GM12878 (cell line): ENCODE measurements at regions not wholly inside any gene's neighbourhood (a gene's known extent, or its start where the extent isn't known, plus 50 kb on each side); places are given as distances from the start of the nearest gene placed in this dataset.

Source experiments
- ATAC-seq: fragments of 200-7000 bp; cut with Tn5 transposase; 3 replicates; pipeline ENCODE4 v1.9.1; 2020; ENCODE audit warnings: mild to moderate bottlenecking, moderate library complexity
- BruUV-seq: library from RNA; stranded (reverse); fragments of 400-500 nt; replicated peaks from 2 replicates; lab custom pipeline; 2021; lab: Mats Ljungman, UMichigan
- CTCF ChIA-PET: fragments of 300-600 bp; sonication (Branson Sonifier 250); formaldehyde crosslinking; extraction: SDS; loops from one replicate; lab custom pipeline; 2021; ENCODE audit warnings: inconsistent platforms; lab: Yijun Ruan, JAX
- POLR2A ChIA-PET: fragments of 350-600 bp; formaldehyde crosslinking; extraction: SDS; loops from one replicate; lab custom pipeline; 2021; ENCODE audit warnings: inconsistent platforms; lab: Charles Lee
- RAD21 ChIA-PET: fragments of 300-600 bp; sonication (Branson Sonifier 250); formaldehyde crosslinking; loops from one replicate; lab custom pipeline; 2023; ENCODE audit warnings: antibody characterized with exemption; ENCODE audit not compliant: unreplicated experiment; lab: Charles Lee
- SMC1A ChIA-PET: fragments of 300-600 bp; sonication (Branson Sonifier 250); formaldehyde crosslinking; loops from one replicate; lab custom pipeline; 2023; ENCODE audit not compliant: unreplicated experiment, uncharacterized antibody; lab: Charles Lee
- DNase-seq: peaks from one replicate; pipeline ENCODE4 v3.0.0-alpha.2; 2011; ENCODE audit warnings: low read depth, low spot score
- FAIRE-seq: peaks from 3 replicates; lab custom pipeline; 2011; peaks lifted over from hg19 to GRCh38; lab: Jason Lieb, UNC
- H2AFZ ChIP-seq: 2 replicates; pipeline ENCODE4 v1.6.0; 2011; ENCODE audit warnings: low read depth, low read length, control low read depth; ENCODE audit not compliant: control insufficient read depth
- H3K27ac ChIP-seq: 2 replicates; pipeline ENCODE4 v1.5.1; 2011; ENCODE audit warnings: control low read depth; ENCODE audit not compliant: control insufficient read depth, insufficient read depth
- H3K27me3 ChIP-seq, 2 experiments: replicated peaks in 1 of 2; 2 replicates each; pipeline versions ENCODE4 v1.6.0 to v1.6.1; 2011; ENCODE audit warnings: low read length in 1 of 2; ENCODE audit not compliant: control insufficient read depth in 2 of 2, insufficient read depth in 2 of 2
- H3K36me3 ChIP-seq, 2 experiments: 2 replicates each; pipeline ENCODE4 v1.5.1; 2011; ENCODE audit warnings: low read length in 1 of 2; ENCODE audit not compliant: control insufficient read depth in 2 of 2, insufficient read depth in 2 of 2
- H3K4me1 ChIP-seq: 2 replicates; pipeline ENCODE4 v1.6.1; 2011; ENCODE audit warnings: mild to moderate bottlenecking, low read length, moderate library complexity, mixed read lengths; ENCODE audit not compliant: control insufficient read depth, insufficient read depth
- H3K4me2 ChIP-seq: 2 replicates; pipeline ENCODE4 v1.6.0; 2011; ENCODE audit warnings: control low read depth; ENCODE audit not compliant: control insufficient read depth, insufficient read depth
- H3K4me3 ChIP-seq: fragments of 200-600 bp; sonication (generic); 2 replicates; pipeline ENCODE4 v1.5.1; 2016
- H3K79me2 ChIP-seq: 2 replicates; pipeline ENCODE4 v1.6.0; 2011; ENCODE audit warnings: low read length; ENCODE audit not compliant: control insufficient read depth, insufficient read depth
- H3K9ac ChIP-seq: 2 replicates; pipeline ENCODE4 v1.8.0; 2011; ENCODE audit warnings: low read length, control low read depth, mixed read lengths; ENCODE audit not compliant: control insufficient read depth, insufficient read depth
- H3K9me3 ChIP-seq: replicated peaks from 3 replicates; pipeline ENCODE4 v1.5.1; 2011; ENCODE audit warnings: mild to moderate bottlenecking, low read length; ENCODE audit not compliant: control insufficient read depth, insufficient read depth
- H4K20me1 ChIP-seq: 2 replicates; pipeline ENCODE4 v1.6.0; 2011; ENCODE audit not compliant: control insufficient read depth, insufficient read depth
- ASH2L ChIP-seq: fragments of 300-600, 200-600 bp; sonication (generic); IDR thresholded peaks from 2 replicates; pipeline ENCODE4 v1.6.1; 2017; ENCODE audit warnings: low read depth, mild to moderate bottlenecking, borderline replicate concordance
- BCLAF1 ChIP-seq: fragments of 450-650 bp; IDR thresholded peaks from 2 replicates; pipeline ENCODE4 v1.6.1; 2017; ENCODE audit warnings: antibody characterized with exemption, mild to moderate bottlenecking, moderate library complexity
- CBFB ChIP-seq: IDR thresholded peaks from 2 replicates; pipeline ENCODE4 v1.6.1; 2016; ENCODE audit warnings: antibody characterized with exemption, low read depth
- CREB1 ChIP-seq: IDR thresholded peaks from 2 replicates; pipeline ENCODE4 v1.6.1; 2012; ENCODE audit warnings: low read depth, mild to moderate bottlenecking, inconsistent platforms
- ESRRA ChIP-seq: IDR thresholded peaks from 2 replicates; pipeline ENCODE4 v1.6.1; 2012; ENCODE audit warnings: mild to moderate bottlenecking, low read length, improper control_type of control experiment
- HDAC2 ChIP-seq: fragments of 200-600 bp; sonication (generic); IDR thresholded peaks from 2 replicates; pipeline ENCODE4 v1.6.1; 2017
- IRF4 ChIP-seq: IDR thresholded peaks from 2 replicates; pipeline ENCODE4 v1.6.1; 2011; ENCODE audit warnings: low read depth, low read length
- JUNB ChIP-seq: IDR thresholded peaks from 2 replicates; pipeline ENCODE4 v1.6.1; 2016; ENCODE audit warnings: antibody characterized with exemption, mild to moderate bottlenecking
- LARP7 ChIP-seq: fragments of 450-650 bp; IDR thresholded peaks from 2 replicates; pipeline ENCODE4 v1.6.1; 2017; ENCODE audit warnings: mild to moderate bottlenecking
- NBN ChIP-seq: fragments of 450-650 bp; IDR thresholded peaks from 2 replicates; pipeline ENCODE4 v1.6.1; 2016
- NFYA ChIP-seq: IDR thresholded peaks from 2 replicates; pipeline ENCODE4 v1.6.1; 2011; ENCODE audit warnings: low read depth, mild to moderate bottlenecking, low read length, improper control_type of control experiment, borderline replicate concordance
- POU2F2 ChIP-seq: IDR thresholded peaks from 3 replicates; pipeline ENCODE4 v1.6.1; 2011; ENCODE audit warnings: low read depth, mild to moderate bottlenecking, low read length, borderline replicate concordance
- SMARCA5 ChIP-seq: fragments of 450-650 bp; IDR thresholded peaks from 2 replicates; pipeline ENCODE4 v1.6.1; 2017; ENCODE audit warnings: mild to moderate bottlenecking
- YY1 ChIP-seq: IDR thresholded peaks from 2 replicates; pipeline ENCODE4 v1.6.1; 2011; ENCODE audit warnings: low read depth, mild to moderate bottlenecking, low read length
- ZBTB11 ChIP-seq: fragments of 450-650 bp; formaldehyde crosslinking; IDR thresholded peaks from 2 replicates; pipeline ENCODE4 v1.5.0; 2022; ENCODE audit warnings: mild to moderate bottlenecking, missing genetic modification characterization
- ZNF592 ChIP-seq: fragments of 450-650 bp; IDR thresholded peaks from 2 replicates; pipeline ENCODE4 v1.6.1; 2017; ENCODE audit warnings: mild to moderate bottlenecking, moderate library complexity
- WGBS: methylation state at CpG from one replicate; pipeline ENCODE4 v1.1.6; 2016; ENCODE audit warnings: low lambda C conversion rate; ENCODE audit not compliant: insufficient replicate concordance, insufficient coverage; ENCODE audit errors: missing lambda C conversion rate; 5-methylcytosine and 5-hydroxymethylcytosine counted together
- in situ Hi-C: fragments of 300-500 bp; cut with MboI; formaldehyde crosslinking; loops from 9 replicates; pipeline ENCODE4 v1.14.3; 2018; ENCODE audit warnings: mixed read lengths
- intact Hi-C: fragments of 100-400 bp; cut with micrococcal nuclease; formaldehyde crosslinking; loops from one replicate; pipeline ENCODE4 v1.14.2; 2022; ENCODE audit not compliant: unreplicated experiment

GRCh38 chr20:51076786-51077685 lies 54.1 kb upstream of the KCNG1 start:
- in situ Hi-C loops = no loop called here
- no peaks in the 10 kb centered on the region for H3K9me3 ChIP-seq
- intact Hi-C loops = no loop called here
- ChIA-PET POLR2A (no interaction called here), CTCF (no interaction called here), RAD21 (no interaction called here), SMC1A (no interaction called here)
- no peaks in the 10 kb centered on the region for H3K79me2 ChIP-seq
- H3K27ac ChIP-seq = no peak overlapping the region
- peaks cover 0 to 2% of the 10 kb centered on the region in 2 experiments; a peak in 1 of 4 replicates for H3K27me3 ChIP-seq
- no peaks in the 10 kb centered on the region for H3K36me3 ChIP-seq
- DNase-seq (no peak), FAIRE-seq (no peak), ATAC-seq (no peak)
- no TSS peak for BruUV-seq
- H3K4me2 ChIP-seq = no peak overlapping the region
- H3K4me1 ChIP-seq = no peaks in the 10 kb centered on the region
- H3K9ac ChIP-seq = no peak overlapping the region
- no peak overlapping the region for H3K4me3 ChIP-seq
- H2AFZ ChIP-seq = no peak overlapping the region
- no peaks in the 10 kb centered on the region for H4K20me1 ChIP-seq
- 26% methylated on average over 11 of the region's 11 CpGs for WGBS
- TF ChIP-seq YY1 (no peak), ZNF592 (no peak), JUNB (no peak), CREB1 (no peak), BCLAF1 (no peak), ESRRA (no peak), POU2F2 (no peak), NBN (no peak), CBFB (no peak), ZBTB11 (CRISPR knock-in tag) (no peak), ASH2L (no peak), NFYA (no peak), LARP7 (no peak), HDAC2 (no peak), IRF4 (no peak), SMARCA5 (no peak)
